Stomach (tissue), 4 donors: ENCODE measurements at regions not wholly inside any gene's neighbourhood (a gene's known extent, or its start where the extent isn't known, plus 50 kb on each side); places are given as distances from the start of the nearest gene placed in this dataset.

Source experiments
- POLR2A ChIP-seq, 4 donors: fragments of 450-650 bp; IDR thresholded peaks; one replicate each; pipeline ENCODE4 v1.6.1; 2016; ENCODE audit warnings: antibody characterized with exemption in 4 of 4, control low read depth in 2 of 4, mild to moderate bottlenecking in 1 of 4, moderate library complexity in 1 of 4
- POLR2AphosphoS5 ChIP-seq, 3 donors: sonication (generic); formaldehyde crosslinking; IDR thresholded peaks; one replicate each; pipeline ENCODE4 v1.6.1; 2016; ENCODE audit warnings: antibody characterized with exemption in 3 of 3
- TF ChIP-seq, protein P1 (sequence below), 7 experiments: fragments of 450-650 bp in 4 of 7; fragments of 200-600 bp in 3 of 7; sonication (generic) in 3 of 7; IDR thresholded peaks; one replicate each; pipeline ENCODE4 v1.5.1; 2016 to 2019; ENCODE audit warnings: antibody characterized with exemption in 7 of 7, control low read depth in 2 of 7, mild to moderate bottlenecking in 1 of 7

DNA sequence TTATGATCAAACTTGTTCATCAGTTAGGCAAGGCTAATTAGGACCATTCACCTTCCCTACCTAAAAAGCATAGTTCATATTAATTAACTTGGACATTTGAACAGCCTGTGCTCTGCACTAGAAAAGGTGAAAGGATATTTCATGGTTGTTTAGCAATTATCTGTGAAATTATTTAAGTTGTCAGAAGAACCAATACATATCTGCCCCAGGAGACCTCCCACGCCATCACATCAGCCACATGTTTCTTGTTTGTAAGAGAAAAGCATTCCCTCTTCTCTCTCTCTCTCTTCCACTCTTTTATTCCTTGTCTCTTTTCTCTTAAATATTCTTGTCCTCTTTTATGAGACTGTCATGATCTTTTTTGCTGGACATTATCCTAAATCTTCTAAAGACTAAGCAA is 282.0 kb upstream of the RND3 start:
- TF ChIP-seq, protein P1, sequence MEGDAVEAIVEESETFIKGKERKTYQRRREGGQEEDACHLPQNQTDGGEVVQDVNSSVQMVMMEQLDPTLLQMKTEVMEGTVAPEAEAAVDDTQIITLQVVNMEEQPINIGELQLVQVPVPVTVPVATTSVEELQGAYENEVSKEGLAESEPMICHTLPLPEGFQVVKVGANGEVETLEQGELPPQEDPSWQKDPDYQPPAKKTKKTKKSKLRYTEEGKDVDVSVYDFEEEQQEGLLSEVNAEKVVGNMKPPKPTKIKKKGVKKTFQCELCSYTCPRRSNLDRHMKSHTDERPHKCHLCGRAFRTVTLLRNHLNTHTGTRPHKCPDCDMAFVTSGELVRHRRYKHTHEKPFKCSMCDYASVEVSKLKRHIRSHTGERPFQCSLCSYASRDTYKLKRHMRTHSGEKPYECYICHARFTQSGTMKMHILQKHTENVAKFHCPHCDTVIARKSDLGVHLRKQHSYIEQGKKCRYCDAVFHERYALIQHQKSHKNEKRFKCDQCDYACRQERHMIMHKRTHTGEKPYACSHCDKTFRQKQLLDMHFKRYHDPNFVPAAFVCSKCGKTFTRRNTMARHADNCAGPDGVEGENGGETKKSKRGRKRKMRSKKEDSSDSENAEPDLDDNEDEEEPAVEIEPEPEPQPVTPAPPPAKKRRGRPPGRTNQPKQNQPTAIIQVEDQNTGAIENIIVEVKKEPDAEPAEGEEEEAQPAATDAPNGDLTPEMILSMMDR (IDR thresholded peaks at IDR 0.05) = no peak
- TF ChIP-seq POLR2AphosphoS5 (IDR thresholded peaks at IDR 0.05) = no peak
- no peak for TF ChIP-seq POLR2A (IDR thresholded peaks at IDR 0.05)
